NCI-H2029 (cell line): ENCODE measurements at regions not wholly inside any gene's neighbourhood (a gene's known extent, or its start where the extent isn't known, plus 50 kb on each side); places are given as distances from the start of the nearest gene placed in this dataset.
"Not testable (repeated sequence)": the region's sequence is repeated elsewhere in the genome, so short reads cannot be mapped to it uniquely, and the experiment has no call there.

Experiments
- DNase-seq: peaks from one replicate; lab custom pipeline; 2025; lab: John Stamatoyannopoulos, UW

GRCh38 chr16:6728381-6728780, 604.3 kb upstream of the RBFOX1 start:
- no peak for DNase-seq

- DNase-seq: no peak
Observed at GRCh38 chr16:6726621-6727020, 606.0 kb upstream of the RBFOX1 start.

- no peak for DNase-seq
Observed at GRCh38 chr16:6725634-6726331, 606.9 kb upstream of the RBFOX1 start.

- DNase-seq: not testable (repeated sequence)
Observed at GRCh38 chr16:6725206-6725605, 607.4 kb upstream of the RBFOX1 start.

- DNase-seq: no peak
Observed at GRCh38 chr16:6722786-6723185, 609.9 kb upstream of the RBFOX1 start.

- DNase-seq: no peak
Observed at GRCh38 chr16:6714510-6714909, 618.1 kb upstream of the RBFOX1 start.

DNA sequence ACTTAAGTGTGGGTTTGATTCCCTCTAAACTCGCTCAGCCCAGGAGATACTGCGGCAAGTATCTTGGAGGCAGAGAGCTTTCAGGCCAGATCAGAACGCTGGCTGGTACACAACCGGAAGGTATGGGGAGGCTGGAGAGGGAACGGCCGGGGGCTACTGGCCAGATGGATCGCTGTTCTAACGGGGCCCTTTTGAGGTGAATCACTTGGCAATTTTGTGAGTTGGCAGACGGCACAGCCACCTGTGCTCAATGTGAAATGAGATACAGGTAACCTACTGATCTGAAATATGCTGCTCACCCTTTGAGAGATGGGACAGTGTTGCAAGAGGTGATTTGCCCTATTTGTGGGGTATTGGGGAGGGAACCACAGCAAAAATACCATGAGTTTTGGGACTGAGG, 622.9 kb upstream of the RBFOX1 start:
- DNase-seq: no peak

- no peak for DNase-seq
Observed at GRCh38 chr16:6708576-6709215, 623.9 kb upstream of the RBFOX1 start.

DNA sequence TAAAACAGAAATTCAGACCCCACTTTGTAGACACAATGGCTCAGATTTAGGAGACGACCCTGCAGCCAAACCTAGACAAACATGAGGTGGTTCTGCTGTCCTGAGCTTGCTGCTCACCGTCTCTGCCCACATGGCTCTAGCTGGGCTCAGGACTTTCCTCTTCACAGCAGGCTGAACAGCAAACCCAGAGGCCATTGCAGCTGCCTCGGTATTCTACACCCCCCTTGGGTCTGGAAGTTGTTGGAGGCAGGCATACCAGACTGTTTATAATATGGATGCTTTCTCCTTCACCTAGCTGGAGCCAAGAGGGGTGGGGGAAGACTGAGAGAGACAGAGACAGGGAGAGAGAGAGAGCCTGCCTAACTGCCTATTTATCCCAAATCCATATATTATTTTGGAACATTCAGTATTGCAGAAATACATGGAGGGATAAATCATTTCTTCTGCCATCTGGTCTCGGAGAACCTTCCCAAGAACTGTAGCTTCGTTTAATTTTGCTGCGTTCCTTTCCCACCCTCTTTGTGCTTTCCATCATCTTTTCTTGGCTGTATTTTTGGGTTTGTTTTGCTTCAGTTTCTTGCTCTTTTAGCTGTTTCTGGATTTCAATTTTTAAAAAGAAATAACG, 628.2 kb upstream of the RBFOX1 start:
- DNase-seq: no peak

DNA sequence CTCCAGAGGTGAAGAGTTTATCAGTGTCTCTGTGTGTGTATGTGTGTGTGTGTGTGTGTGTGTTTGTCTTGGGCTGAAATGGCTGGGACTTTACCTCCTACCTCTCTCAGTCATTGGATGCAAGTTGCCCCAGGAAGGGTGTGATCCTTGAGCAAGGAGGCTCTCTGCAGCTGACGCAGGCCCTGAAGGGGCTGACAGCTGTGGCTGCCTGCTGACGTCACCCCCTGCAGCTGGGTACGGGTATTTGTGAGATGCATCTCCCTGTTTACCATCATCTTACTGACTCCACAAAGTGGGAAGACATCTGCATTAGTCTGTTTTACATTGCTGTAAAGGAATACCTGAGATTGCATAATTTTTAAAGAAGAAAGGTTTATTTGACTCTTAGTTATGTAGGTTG, 631.5 kb upstream of the RBFOX1 start:
- no peak for DNase-seq

DNA sequence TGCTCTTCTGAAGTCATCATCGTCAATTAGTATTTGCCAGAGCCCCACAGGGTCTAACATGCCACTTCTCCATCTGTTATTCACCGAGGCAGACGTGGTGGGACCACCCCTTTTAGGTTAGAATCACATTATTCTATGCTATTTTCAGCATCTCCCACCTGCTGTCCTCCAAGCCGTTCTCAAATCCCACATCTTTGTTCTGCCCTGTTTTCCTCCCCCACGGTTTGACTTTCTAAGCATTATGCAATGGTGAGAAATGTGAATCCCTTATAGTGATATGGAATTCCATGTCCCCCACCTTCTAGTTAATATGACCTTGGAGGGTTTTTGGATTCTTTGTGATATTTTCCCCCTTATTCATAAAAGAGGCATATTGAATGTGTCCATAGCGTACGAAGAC, 634.1 kb upstream of the RBFOX1 start:
- DNase-seq: no peak

DNA sequence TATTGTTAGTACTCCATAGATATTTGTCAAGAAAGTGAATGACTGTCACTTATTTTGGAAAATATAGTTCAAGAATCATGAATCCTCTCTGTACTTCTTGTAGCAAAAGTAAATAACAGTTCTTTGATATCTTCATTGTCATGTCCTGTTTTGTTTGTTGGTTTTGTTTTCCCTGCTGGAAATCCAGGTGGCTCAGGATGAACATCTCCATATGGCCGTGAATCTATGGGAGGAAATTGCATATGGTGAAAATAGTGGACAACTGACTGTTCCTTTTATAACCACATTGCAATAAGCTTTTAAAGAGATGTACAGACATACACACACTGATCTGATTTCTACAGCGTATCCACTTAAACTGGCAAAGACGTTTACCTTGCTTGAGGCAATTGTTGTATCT, 637.0 kb upstream of the RBFOX1 start:
- no peak for DNase-seq

DNA sequence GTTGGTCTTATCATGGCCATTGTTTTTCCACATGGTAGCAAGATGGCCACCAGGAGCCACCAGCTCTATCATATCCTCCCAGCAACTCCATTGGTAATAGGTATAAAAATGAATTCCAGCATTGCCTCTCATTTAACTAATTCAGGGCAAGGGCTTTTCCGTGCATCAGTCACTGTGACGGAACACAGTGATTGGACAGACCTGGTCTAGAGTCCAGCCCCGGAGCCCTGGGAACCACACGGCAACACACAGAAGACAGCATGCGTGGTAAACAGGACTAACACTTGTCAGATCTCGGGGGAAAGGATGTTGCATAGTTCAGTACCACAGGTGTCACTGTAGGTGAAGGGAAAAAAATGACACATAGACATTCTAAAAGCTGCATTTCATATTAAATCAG, 638.0 kb upstream of the RBFOX1 start:
- no peak for DNase-seq

GRCh38 chr16:6693418-6693817, 639.2 kb upstream of the RBFOX1 start:
- DNase-seq: not testable (repeated sequence)

- no peak for DNase-seq
Observed at GRCh38 chr16:6692874-6693273, 639.8 kb upstream of the RBFOX1 start.

- no peak for DNase-seq
Observed at GRCh38 chr16:6690741-6691140, 641.9 kb upstream of the RBFOX1 start.

DNA sequence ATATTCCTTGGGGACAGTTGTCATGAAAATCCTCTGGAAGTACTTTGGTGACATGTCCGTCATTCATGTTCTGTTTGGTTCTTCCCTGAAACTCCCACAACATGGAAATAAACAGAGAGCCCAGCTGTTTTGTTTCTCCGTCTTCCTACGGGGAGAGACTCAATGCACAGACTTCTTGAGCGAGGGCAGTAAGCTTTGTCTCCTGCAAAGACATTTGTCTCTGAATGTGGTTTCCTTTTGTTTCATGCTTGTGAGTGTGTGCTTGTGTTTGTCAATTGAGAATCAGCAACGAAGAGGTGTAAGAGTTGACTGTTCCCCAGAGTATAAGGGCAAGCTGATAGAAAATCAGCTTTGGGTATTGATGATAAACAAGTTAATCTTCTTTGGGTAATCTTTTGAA, 643.0 kb upstream of the RBFOX1 start:
- no peak for DNase-seq

- DNase-seq: no peak
Observed at GRCh38 chr16:6687593-6687992, 645.1 kb upstream of the RBFOX1 start.

- no peak for DNase-seq
Observed at GRCh38 chr16:6684076-6684673, 648.5 kb upstream of the RBFOX1 start.

DNA sequence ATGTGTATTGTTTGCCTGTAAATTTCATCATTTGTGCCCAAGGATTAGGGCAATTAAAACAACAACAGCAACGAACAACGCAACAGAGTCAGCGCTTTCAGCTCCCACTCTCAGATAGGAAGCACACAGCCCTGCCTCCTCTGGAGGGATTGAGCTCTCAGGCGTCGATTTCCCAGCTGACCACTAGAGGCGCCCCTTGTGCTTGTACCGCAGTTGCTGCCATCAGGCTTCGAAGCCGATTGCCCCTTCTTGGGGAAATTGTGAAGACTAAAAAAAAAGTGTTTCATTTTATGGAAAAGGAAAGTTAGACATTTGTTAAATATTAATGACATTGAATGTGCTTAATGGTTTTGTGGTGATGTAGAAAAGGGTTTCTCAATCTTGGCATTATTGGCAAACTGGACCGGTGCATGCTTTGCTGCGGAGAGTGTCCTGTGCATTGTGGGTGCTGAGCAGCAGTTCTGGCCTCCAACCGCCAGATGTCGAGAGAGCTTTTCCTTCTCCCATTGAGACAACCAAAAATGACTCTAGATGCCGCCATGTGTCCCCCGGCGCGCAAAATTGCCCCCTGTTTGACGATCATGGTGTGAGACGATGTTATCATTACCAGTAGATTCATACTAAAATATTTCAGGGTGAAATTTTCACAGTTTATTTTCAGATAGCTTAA, 650.4 kb upstream of the RBFOX1 start:
- peak; percentile 5 for DNase-seq

DNA sequence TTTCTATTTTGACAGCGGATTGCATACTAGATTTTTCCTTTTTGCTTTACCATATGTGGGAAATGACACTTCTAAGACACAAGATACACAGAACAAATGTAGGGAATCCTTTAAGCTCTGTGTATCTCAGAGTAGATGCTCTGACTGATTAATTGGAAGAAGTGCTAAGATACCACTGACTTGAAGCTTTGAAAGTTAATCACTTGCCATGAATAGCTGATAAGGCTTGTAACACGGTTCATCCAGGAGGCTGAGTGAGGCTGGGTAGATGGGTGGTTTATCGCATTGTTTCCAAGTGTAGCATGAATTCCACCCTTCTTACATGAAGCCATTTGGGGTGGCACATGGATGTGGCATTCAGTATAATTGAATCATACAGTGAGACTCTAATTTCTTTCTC, 654.1 kb upstream of the RBFOX1 start:
- no peak for DNase-seq

DNA sequence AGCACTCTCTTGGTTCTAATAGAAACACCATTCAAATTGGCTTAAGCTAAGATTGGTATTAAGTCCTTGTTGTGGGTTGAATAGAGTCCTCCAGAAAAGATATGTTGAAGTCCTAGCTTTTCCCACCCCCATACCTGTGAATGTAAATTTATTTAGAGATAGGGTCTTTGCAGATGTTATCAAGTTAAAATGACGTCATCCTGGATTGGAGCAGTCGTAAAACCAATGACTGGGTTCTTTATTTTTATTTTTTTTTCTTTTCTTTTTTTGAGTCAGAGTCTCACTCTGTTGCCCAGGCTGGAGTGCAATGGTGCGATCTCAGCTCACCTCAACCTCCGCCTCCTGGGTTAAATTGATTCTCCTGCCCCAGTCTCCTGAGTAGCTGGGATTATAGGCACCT, 658.6 kb upstream of the RBFOX1 start:
- no peak for DNase-seq

DNA sequence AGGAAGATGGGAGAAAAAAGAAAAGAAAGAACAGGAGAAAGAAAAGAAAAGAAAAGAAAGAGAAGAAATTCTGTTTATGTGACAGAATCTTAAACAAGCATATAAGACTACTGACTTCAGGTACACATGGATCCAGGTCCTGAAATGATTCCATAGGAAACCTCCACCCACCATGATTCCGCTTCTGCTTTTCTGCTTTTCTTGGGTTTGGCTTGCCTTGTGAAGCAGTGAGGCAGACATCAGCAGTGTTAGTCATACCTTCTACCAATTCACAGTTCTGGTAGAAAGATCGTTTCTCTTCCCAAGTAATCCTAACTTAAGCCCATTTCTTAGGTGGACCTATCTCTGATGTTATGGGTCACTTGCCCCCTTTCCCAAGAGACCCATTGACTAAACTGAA, 660.1 kb upstream of the RBFOX1 start:
- DNase-seq: no peak
